SK-N-DZ (cell line): ENCODE measurements at regions not wholly inside any gene's neighbourhood (a gene's known extent, or its start where the extent isn't known, plus 50 kb on each side); places are given as distances from the start of the nearest gene placed in this dataset.
A peak's percentile ranks its signal among the peaks of the same experiment; 100 is the strongest.

Source experiments
- DNase-seq: peaks from one replicate; pipeline ENCODE4 v3.0.0-alpha.2; 2015; ENCODE audit warnings: low spot score

- no peak for DNase-seq
These were observed 149.9 kb downstream of the SYF2 start for GRCh38 chr1:25082216-25082899.

GRCh38 chr1:25081496-25081895 lies 150.8 kb downstream of the SYF2 start:
- no peak for DNase-seq

DNA sequence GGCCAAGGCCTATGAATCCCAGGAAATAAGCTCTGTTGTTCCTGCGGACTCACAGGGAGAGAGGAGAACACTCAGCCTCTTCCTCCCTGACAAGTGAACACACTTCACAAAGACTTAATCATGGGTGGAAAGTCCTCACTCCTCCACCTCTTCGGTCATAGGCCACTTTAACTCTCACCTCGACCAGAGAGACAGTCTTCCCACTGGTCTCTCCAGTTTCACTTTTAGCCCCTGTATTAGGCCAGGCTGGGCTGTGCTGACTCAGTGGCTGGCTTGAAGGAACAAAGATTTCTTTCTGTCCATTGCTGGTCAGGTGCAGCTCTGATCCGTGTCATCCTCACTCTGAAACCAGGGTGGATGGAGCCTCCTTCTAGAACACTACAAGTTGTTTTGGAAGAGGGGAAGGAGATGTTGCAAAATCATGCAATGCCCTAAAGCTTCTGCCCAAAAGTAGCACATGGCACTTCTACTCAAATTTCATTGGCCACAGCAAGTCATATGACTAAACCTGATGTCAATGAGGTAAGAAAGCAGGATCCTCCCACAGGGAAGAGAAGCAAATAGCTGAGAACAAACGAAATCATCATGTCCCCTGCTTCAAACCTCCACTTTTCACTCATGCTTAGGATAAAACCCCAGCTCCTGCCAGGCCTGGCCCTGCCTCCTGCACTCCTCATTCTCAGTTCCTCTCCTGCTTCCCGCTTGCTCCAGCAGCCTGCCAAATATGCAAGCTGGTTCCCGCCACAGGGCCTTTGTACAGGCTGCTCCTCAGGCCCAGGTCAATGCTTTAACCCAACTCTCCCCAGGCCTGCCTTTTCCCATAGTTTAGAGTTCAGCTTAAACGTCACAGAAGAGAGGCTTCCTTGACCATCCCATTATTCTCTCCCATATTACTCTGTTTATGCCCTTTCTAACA lies 150.5 kb upstream of the RUNX3 start:
- no peak for DNase-seq

- no peak for DNase-seq
These were observed 149.0 kb upstream of the RUNX3 start for GRCh38 chr1:25079048-25079447.

GRCh38 chr1:25074351-25075227 lies 144.5 kb upstream of the RUNX3 start:
- no peak for DNase-seq

- no peak for DNase-seq
These were observed 143.7 kb upstream of the RUNX3 start for GRCh38 chr1:25073640-25074270.

- no peak for DNase-seq
These were observed 142.4 kb upstream of the RUNX3 start for GRCh38 chr1:25072461-25072860.

GRCh38 chr1:25068829-25069228 lies 138.8 kb upstream of the RUNX3 start:
- no peak for DNase-seq

GRCh38 chr1:25068316-25068715 lies 138.2 kb upstream of the RUNX3 start:
- no peak for DNase-seq

GRCh38 chr1:25067518-25068251 lies 137.6 kb upstream of the RUNX3 start:
- DNase-seq, result peak; percentile 7

- no peak for DNase-seq
These were observed 136.8 kb upstream of the RUNX3 start for GRCh38 chr1:25066731-25067517.

DNA sequence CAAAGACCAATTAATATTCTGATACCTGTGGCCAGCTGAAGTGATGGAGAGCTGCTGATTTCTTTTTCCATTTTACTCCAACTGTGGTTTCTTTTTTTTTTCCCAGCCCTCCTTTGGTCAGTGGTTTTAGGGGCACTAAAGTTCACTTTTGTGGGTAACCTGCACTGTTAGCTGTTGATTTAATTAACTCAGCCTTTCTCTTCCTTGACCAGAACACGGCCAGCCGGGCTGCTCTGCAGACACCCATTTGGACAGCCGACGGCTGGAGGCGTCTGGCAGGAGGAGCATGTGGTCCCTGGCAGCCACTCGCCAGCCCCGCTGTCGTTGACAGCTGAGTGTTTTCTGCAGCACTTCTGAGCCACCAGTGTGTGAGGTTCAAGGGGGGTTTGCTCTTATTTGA lies 136.2 kb upstream of the RUNX3 start:
- DNase-seq, result peak; percentile 10

GRCh38 chr1:25065795-25066238 lies 135.7 kb upstream of the RUNX3 start:
- DNase-seq, result no peak

GRCh38 chr1:25065321-25065721 lies 135.2 kb upstream of the RUNX3 start:
- peak; percentile 9 for DNase-seq

DNA sequence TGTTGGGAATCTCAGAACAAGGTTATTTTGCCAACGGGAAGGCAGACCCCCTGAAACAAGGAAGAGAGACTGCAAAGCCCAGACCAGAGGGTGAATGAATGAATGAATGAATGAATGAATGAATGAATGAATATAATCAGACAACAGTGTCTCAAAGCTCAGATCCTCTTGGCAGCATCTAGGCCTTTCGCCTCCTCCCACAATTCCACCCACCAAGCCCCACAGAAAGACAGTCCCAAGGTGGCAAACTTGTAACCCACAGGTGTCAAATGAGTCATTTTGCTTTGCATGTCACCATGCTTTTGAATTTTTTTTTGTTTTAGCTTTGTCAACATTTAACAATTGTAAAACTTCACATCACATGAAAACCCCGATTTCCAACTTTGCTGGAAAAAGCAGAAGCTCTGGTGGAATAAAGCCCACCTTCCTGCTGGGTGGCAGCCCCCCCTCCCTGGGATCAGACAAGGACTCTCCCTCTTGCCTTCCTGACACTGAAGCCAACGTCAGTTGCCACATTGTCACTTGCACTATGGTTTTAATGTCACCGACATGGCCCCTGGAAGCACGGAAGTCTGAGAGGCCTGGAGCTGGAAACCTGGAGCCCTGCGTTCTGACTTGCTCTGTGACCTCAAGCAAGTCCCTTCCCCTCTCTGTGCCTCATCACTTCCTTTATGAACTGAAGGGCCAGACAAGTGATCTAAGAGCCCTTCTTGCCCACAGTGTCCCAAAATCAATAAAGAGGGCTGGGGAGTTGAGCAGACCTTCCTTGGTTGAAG lies 134.6 kb upstream of the RUNX3 start:
- DNase-seq, result no peak

- DNase-seq, result no peak
These were observed 133.7 kb upstream of the RUNX3 start for GRCh38 chr1:25063591-25064416.

DNA sequence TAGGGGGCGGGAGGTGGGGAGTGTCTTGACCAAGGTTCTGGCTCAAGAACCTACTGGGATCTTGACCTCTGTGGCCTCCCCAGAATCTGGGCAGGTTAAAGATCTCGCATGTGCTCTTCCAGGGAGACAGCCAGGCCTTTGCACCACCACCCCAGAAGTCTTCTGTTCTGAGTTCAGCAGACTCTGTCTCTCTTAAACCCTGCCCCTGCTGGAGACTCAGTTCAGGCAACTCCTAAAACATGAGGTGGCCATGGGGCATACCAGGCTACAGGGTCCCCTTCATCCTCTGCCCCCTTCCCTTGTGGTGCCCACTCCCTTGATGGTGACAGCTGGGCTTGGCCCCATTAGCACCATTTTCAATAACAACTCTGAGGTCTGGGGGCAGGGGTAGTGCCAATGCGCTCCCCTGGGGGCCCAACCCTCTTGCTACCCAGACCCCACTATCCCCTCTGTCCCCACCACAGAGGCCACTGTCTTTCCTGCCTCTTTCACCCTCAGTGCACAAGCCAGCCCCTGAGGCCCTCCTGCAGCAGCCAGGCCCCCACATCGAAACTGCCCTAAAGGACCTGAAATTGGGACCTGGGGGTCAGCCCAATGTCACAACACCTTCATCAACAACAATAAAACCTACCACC lies 132.7 kb upstream of the RUNX3 start:
- DNase-seq, result no peak
